Endothelial cell of umbilical vein (primary cell): ENCODE measurements at regions not wholly inside any gene's neighbourhood (a gene's known extent, or its start where the extent isn't known, plus 50 kb on each side); places are given as distances from the start of the nearest gene placed in this dataset.

Source experiments
- BruUV-seq: library from RNA; stranded (reverse); fragments of 400-500 nt; replicated peaks from 2 replicates; lab custom pipeline; 2021; lab: Mats Ljungman, UMichigan
- CTCF ChIA-PET: fragments of 300-600, 350-600 bp; sonication (Branson Sonifier 250); formaldehyde crosslinking; loops from one replicate; lab custom pipeline; 2021; ENCODE audit warnings: antibody characterized with exemption, inconsistent platforms; lab: Charles Lee
- POLR2A ChIA-PET: fragments of 300-600, 350-600 bp; sonication (Branson Sonifier 250); formaldehyde crosslinking; loops from one replicate; lab custom pipeline; 2021; ENCODE audit warnings: antibody characterized with exemption, inconsistent platforms; lab: Charles Lee
- DNase-seq: peaks from one replicate; pipeline ENCODE4 v3.0.0-alpha.2; 2011; ENCODE audit warnings: low read depth, low spot score
- FAIRE-seq: peaks from 2 replicates; lab custom pipeline; 2011; peaks lifted over from hg19 to GRCh38; lab: Jason Lieb, UNC
- H2AFZ ChIP-seq: 2 replicates; pipeline ENCODE4 v1.6.0; 2012; ENCODE audit warnings: low read depth, low read length, control low read depth, inconsistent platforms
- H3K27ac ChIP-seq: 2 replicates; pipeline ENCODE4 v1.5.1; 2011; ENCODE audit warnings: low read depth, mild to moderate bottlenecking, control low read depth, low read length, moderate library complexity; ENCODE audit not compliant: insufficient read depth
- H3K27me3 ChIP-seq, 2 experiments: 2 replicates each; pipeline versions ENCODE4 v1.6.0 to v1.6.1; 2011; ENCODE audit warnings: low read length in 2 of 2, mixed read lengths in 1 of 2; ENCODE audit not compliant: control insufficient read depth in 2 of 2, insufficient read depth in 2 of 2
- H3K36me3 ChIP-seq, 2 experiments: 2 replicates in 1 of 2; 3 replicates in 1 of 2; pipeline ENCODE4 v1.5.1; 2011; ENCODE audit warnings: low read length in 2 of 2, mild to moderate bottlenecking in 1 of 2, moderate library complexity in 1 of 2; ENCODE audit not compliant: control insufficient read depth in 2 of 2, insufficient read depth in 2 of 2; ENCODE audit errors: extremely low read depth in 1 of 2
- H3K4me1 ChIP-seq: 3 replicates; pipeline ENCODE4 v1.5.1; 2011; ENCODE audit warnings: mild to moderate bottlenecking, low read length; ENCODE audit not compliant: control insufficient read depth, insufficient read depth; ENCODE audit errors: extremely low read depth
- H3K4me2 ChIP-seq: 2 replicates; pipeline ENCODE4 v1.6.1; 2011; ENCODE audit warnings: low read length, control low read depth, mixed read lengths; ENCODE audit not compliant: insufficient read depth
- H3K4me3 ChIP-seq, 3 experiments: fragments of 200-600 bp in 1 of 3; sonication (generic), shearing (Covaris generic) in 1 of 3; replicated peaks in 1 of 3; 2 replicates each; pipeline ENCODE4 v1.5.1; 2011 to 2016; ENCODE audit warnings: control low read depth in 3 of 3, low read length in 3 of 3, mild to moderate bottlenecking in 2 of 3, inconsistent platforms in 1 of 3, low read depth in 1 of 3, moderate library complexity in 1 of 3; ENCODE audit not compliant: insufficient read depth in 1 of 3
- H3K79me2 ChIP-seq: 2 replicates; pipeline ENCODE4 v1.6.0; 2012; ENCODE audit warnings: low read length, inconsistent platforms; ENCODE audit not compliant: control insufficient read depth, insufficient read depth
- H3K9ac ChIP-seq: replicated peaks from 2 replicates; pipeline ENCODE3; 2011; ENCODE audit warnings: low read length, control low read depth; ENCODE audit not compliant: insufficient read depth; ENCODE audit errors: extremely low read depth
- H3K9me1 ChIP-seq: replicated peaks from 3 replicates; pipeline ENCODE4 v1.6.0; 2011; ENCODE audit warnings: mild to moderate bottlenecking, low read length; ENCODE audit not compliant: control insufficient read depth, insufficient read depth; ENCODE audit errors: extremely low read depth
- H3K9me3 ChIP-seq: replicated peaks from 2 replicates; pipeline ENCODE4 v1.5.1; 2012; ENCODE audit warnings: low read length, inconsistent platforms; ENCODE audit not compliant: control insufficient read depth, insufficient read depth
- H4K20me1 ChIP-seq: replicated peaks from 2 replicates; pipeline ENCODE3; 2011; ENCODE audit warnings: mild to moderate bottlenecking, low read length; ENCODE audit not compliant: control insufficient read depth, insufficient read depth; ENCODE audit errors: extremely low read depth
- CTCF ChIP-seq, 2 donors: IDR thresholded peaks; 1 replicate in 1 of 2; 2 replicates in 1 of 2; pipeline ENCODE4 v1.5.1; 2011; ENCODE audit warnings: low read length in 2 of 2, mild to moderate bottlenecking in 2 of 2, moderate library complexity in 2 of 2, control low read depth in 1 of 2, inconsistent platforms in 1 of 2, low read depth in 1 of 2; ENCODE audit not compliant: insufficient read depth in 1 of 2; ENCODE audit errors: extremely low read depth in 1 of 2
- EZH2 ChIP-seq: IDR thresholded peaks from 2 replicates; pipeline ENCODE4 v1.6.1; 2012; ENCODE audit warnings: borderline replicate concordance, low read depth, mild to moderate bottlenecking, moderate library complexity, low read length, inconsistent platforms; ENCODE audit not compliant: severe bottlenecking
- FOS ChIP-seq: IDR thresholded peaks from 2 replicates; pipeline ENCODE4 v1.6.1; 2011; ENCODE audit warnings: mild to moderate bottlenecking, low read length, moderate library complexity, borderline replicate concordance; ENCODE audit not compliant: insufficient read depth
- GATA2 ChIP-seq: IDR thresholded peaks from 2 replicates; pipeline ENCODE4 v1.7.0; 2011; ENCODE audit warnings: low read depth, mild to moderate bottlenecking, moderate library complexity, mixed read lengths, low read length; ENCODE audit not compliant: insufficient read length, insufficient read depth
- JUN ChIP-seq: IDR thresholded peaks from 2 replicates; pipeline ENCODE4 v1.6.1; 2011; ENCODE audit warnings: borderline replicate concordance, low read depth; ENCODE audit not compliant: insufficient read length, insufficient read depth
- MAX ChIP-seq: IDR thresholded peaks from 2 replicates; pipeline ENCODE4 v1.6.1; 2011; ENCODE audit not compliant: insufficient read depth, insufficient read length
- MYC ChIP-seq: IDR thresholded peaks from one replicate; pipeline ENCODE4 v1.6.1; 2011; ENCODE audit warnings: mild to moderate bottlenecking, low read depth, low read length
- POLR2A ChIP-seq: IDR thresholded peaks from 2 replicates; pipeline ENCODE4 v1.6.1; 2012; ENCODE audit warnings: low read depth, mild to moderate bottlenecking, control low read depth, low read length
- POLR2AphosphoS5 ChIP-seq: IDR thresholded peaks from 2 replicates; pipeline ENCODE4 v1.6.1; 2012; ENCODE audit warnings: low read depth, mild to moderate bottlenecking, control low read depth, low read length, moderate library complexity; ENCODE audit not compliant: insufficient read depth
- dilution Hi-C: fragments of 300-500 bp; cut with MboI; formaldehyde crosslinking; loops from one replicate; pipeline ENCODE4 v1.15.0; 2019; ENCODE audit warnings: low sequenced_read_pairs; ENCODE audit not compliant: extremely low pct_ligation_motif_present
- intact Hi-C: fragments of 100-400 bp; cut with micrococcal nuclease; formaldehyde crosslinking; loops from one replicate; pipeline ENCODE4 v1.10.0; 2022

GRCh38 chr2:126403039-126403628 lies 252.8 kb upstream of the GYPC start:
- no peak overlapping the region for H3K4me3 ChIP-seq
- no peak overlapping the region for H2AFZ ChIP-seq
- DNase-seq (no peak), FAIRE-seq (no peak)
- no peaks in the 10 kb centered on the region for H3K9me3 ChIP-seq
- H3K4me1 ChIP-seq, result no peaks in the 10 kb centered on the region
- H4K20me1 ChIP-seq, result no peaks in the 10 kb centered on the region
- intact Hi-C loops (no loop called here), dilution Hi-C loops (no loop called here)
- no TSS peak for BruUV-seq
- CTCF ChIA-PET, result interaction anchor here (0.5 kb wide), 1 partner anchor 65 kb away, joined by 3 read pairs; no protein-coding TSS in a partner anchor
- TF ChIP-seq MAX, result no peak
- no peak for TF ChIP-seq POLR2A
- H3K27me3 ChIP-seq, result no peaks in the 10 kb centered on the region
- no peaks in the 10 kb centered on the region for H3K9me1 ChIP-seq
- no peaks in the 10 kb centered on the region for H3K79me2 ChIP-seq
- H3K36me3 ChIP-seq, result no peaks in the 10 kb centered on the region
- POLR2A ChIA-PET, result no interaction called here
- H3K27ac ChIP-seq, result no peak overlapping the region
- no peak overlapping the region for H3K9ac ChIP-seq
- no peak overlapping the region for H3K4me2 ChIP-seq

GRCh38 chr2:126406267-126406666 lies 249.7 kb upstream of the GYPC start:
- no TSS peak for BruUV-seq
- FAIRE-seq, result no peak
- ChIA-PET CTCF (no interaction called here), POLR2A (no interaction called here)
- no peaks in the 10 kb centered on the region for H3K9me3 ChIP-seq
- no peak overlapping the region for H3K9ac ChIP-seq
- dilution Hi-C loops (no loop called here), intact Hi-C loops (no loop called here)
- H3K9me1 ChIP-seq, result no peaks in the 10 kb centered on the region
- TF ChIP-seq POLR2A (no peak), CTCF (IDR thresholded peaks at IDR 0.05; ENCODE audit: extremely low read depth in 1 of 2, insufficient read depth in 1 of 2, low read depth in 1 of 2, low read length in 2 of 2) (no peak), EZH2 (no peak), POLR2AphosphoS5 (no peak), JUN (no peak), FOS (no peak), MYC (no peak), MAX (no peak), GATA2 (no peak)
- no peaks in the 10 kb centered on the region for H3K27me3 ChIP-seq
- no peaks in the 10 kb centered on the region for H3K79me2 ChIP-seq
- no peak overlapping the region for H3K4me3 ChIP-seq
- H2AFZ ChIP-seq, result no peak overlapping the region
- H3K36me3 ChIP-seq, result no peaks in the 10 kb centered on the region
- no peak for DNase-seq
- H3K27ac ChIP-seq, result no peak overlapping the region
- H4K20me1 ChIP-seq, result no peaks in the 10 kb centered on the region
- no peak overlapping the region for H3K4me2 ChIP-seq
- H3K4me1 ChIP-seq, result no peaks in the 10 kb centered on the region
